Stomach (tissue), 8 donors: ENCODE measurements at regions not wholly inside any gene's neighbourhood (a gene's known extent, or its start where the extent isn't known, plus 50 kb on each side); places are given as distances from the start of the nearest gene placed in this dataset.

Experiments
- DNase-seq, 2 donors: peaks; one replicate each; pipeline versions ENCODE4 v3.0.0 to v3.0.0-alpha.2; 2013 to 2019
- H3K27ac ChIP-seq, 5 donors: fragments of 200-600 bp in 4 of 5; sonication (generic) in 4 of 5; one replicate each; pipeline ENCODE4 v1.5.1; 2013 to 2019; ENCODE audit warnings: mild to moderate bottlenecking in 1 of 5, moderate library complexity in 1 of 5
- H3K27me3 ChIP-seq, 3 donors: fragments of 200-600 bp; sonication (generic); one replicate each; pipeline ENCODE4 v1.5.1; 2017 to 2019; ENCODE audit warnings: mixed run types in 1 of 3
- H3K36me3 ChIP-seq, 4 donors: fragments of 200-600 bp; sonication (generic); 1 replicate in 3 of 4; 2 replicates in 1 of 4; pipeline ENCODE4 v1.5.1; 2016 to 2019
- H3K4me1 ChIP-seq, 4 donors: fragments of 200-600 bp; sonication (generic); one replicate each; pipeline ENCODE4 v1.5.1; 2016 to 2019
- H3K4me3 ChIP-seq, 4 donors: fragments of 200-600 bp; sonication (generic) in 3 of 4; one replicate each; pipeline ENCODE4 v1.5.1; 2016 to 2019; ENCODE audit warnings: mild to moderate bottlenecking in 1 of 4
- H3K9me3 ChIP-seq, 4 donors: fragments of 200-600 bp; sonication (generic); one replicate each; pipeline ENCODE4 v1.5.1; 2016 to 2019
- CTCF ChIP-seq, 7 experiments: fragments of 450-650 bp in 4 of 7; fragments of 200-600 bp in 3 of 7; sonication (generic) in 3 of 7; IDR thresholded peaks; one replicate each; pipeline ENCODE4 v1.5.1; 2016 to 2019; ENCODE audit warnings: antibody characterized with exemption in 7 of 7, control low read depth in 2 of 7, mild to moderate bottlenecking in 1 of 7
- EP300 ChIP-seq: sonication (generic); formaldehyde crosslinking; IDR thresholded peaks from one replicate; pipeline ENCODE4 v1.6.1; 2017; ENCODE audit warnings: antibody characterized with exemption
- POLR2A ChIP-seq, 4 donors: fragments of 450-650 bp; IDR thresholded peaks; one replicate each; pipeline ENCODE4 v1.6.1; 2016; ENCODE audit warnings: antibody characterized with exemption in 4 of 4, control low read depth in 2 of 4, mild to moderate bottlenecking in 1 of 4, moderate library complexity in 1 of 4
- POLR2AphosphoS5 ChIP-seq, 3 donors: sonication (generic); formaldehyde crosslinking; IDR thresholded peaks; one replicate each; pipeline ENCODE4 v1.6.1; 2016; ENCODE audit warnings: antibody characterized with exemption in 3 of 3
- WGBS, 5 donors: extraction: QIAGEN DNeasy Blood & Tissue Kit in 3 of 5; methylation state at CpG; one replicate each; pipeline versions ENCODE4 v1.1.5 to v1.1.7; 2013 to 2018; 5-methylcytosine and 5-hydroxymethylcytosine counted together
- intact Hi-C: fragments of 100-400 bp; cut with DNase I; formaldehyde crosslinking; loops from one replicate; pipeline ENCODE4 v1.15.1; 2023; ENCODE audit warnings: low total_unique reads
- donor health status: healthy with polysubstance abuse.
- donor health status: Bipolar disorder and iron deficiency.
- donor health status: healthy.

- intact Hi-C loops = no loop called here
- Histone ChIP-seq H3K9me3 (no peaks in the 10 kb centered on the region), H3K4me3 (no peak overlapping the region), H3K4me1 (peaks cover 0 to 12% (median 4%) of the 10 kb centered on the region in 4 donors), H3K27ac (no peak overlapping the region), H3K36me3 (no peaks in the 10 kb centered on the region), H3K27me3 (no peaks in the 10 kb centered on the region)
- no peak for DNase-seq
- WGBS, 5 donors = 73 to 90% (median 86%) methylated on average over 3 of the region's 3 CpGs
- TF ChIP-seq POLR2AphosphoS5 (IDR thresholded peaks at IDR 0.05) (no peak), EP300 (no peak), POLR2A (IDR thresholded peaks at IDR 0.05) (no peak), CTCF (IDR thresholded peaks at IDR 0.05) (no peak)
Observed at GRCh38 chr5:68592351-68592750, 376.8 kb downstream of the PIK3R1 start.

- no peaks in the 10 kb centered on the region for H3K9me3 ChIP-seq
- no peak overlapping the region for H3K27ac ChIP-seq
- H3K36me3 ChIP-seq = no peaks in the 10 kb centered on the region
- peaks cover 0 to 12% (median 4%) of the 10 kb centered on the region in 4 donors for H3K4me1 ChIP-seq
- no peak for TF ChIP-seq POLR2A (IDR thresholded peaks at IDR 0.05)
- 24 to 48% (median 32%) methylated on average over 5 of the region's 5 CpGs for WGBS, 5 donors
- intact Hi-C loops = no loop called here
- H3K27me3 ChIP-seq = no peaks in the 10 kb centered on the region
- DNase-seq = peak; percentile 17 to 60
- no peak overlapping the region for H3K4me3 ChIP-seq
Observed at GRCh38 chr5:68593211-68593671, 377.7 kb downstream of the PIK3R1 start.

- DNase-seq = no peak
- TF ChIP-seq CTCF (IDR thresholded peaks at IDR 0.05) (no peak), POLR2AphosphoS5 (IDR thresholded peaks at IDR 0.05) (no peak), POLR2A (IDR thresholded peaks at IDR 0.05) (no peak), EP300 (no peak)
- peaks cover 0 to 31% (median 18%) of the 10 kb centered on the region in 4 donors for H3K9me3 ChIP-seq
- no peaks in the 10 kb centered on the region for H3K4me1 ChIP-seq
- no peak overlapping the region for H3K27ac ChIP-seq
- H3K4me3 ChIP-seq = no peak overlapping the region
- no peaks in the 10 kb centered on the region for H3K27me3 ChIP-seq
- H3K36me3 ChIP-seq = no peaks in the 10 kb centered on the region
- intact Hi-C loops = no loop called here
- 78 to 93% (median 91%) methylated on average over 1 of the region's 1 CpG for WGBS, 5 donors
Observed at GRCh38 chr5:68612972-68613371, 397.4 kb downstream of the PIK3R1 start.

GRCh38 chr5:68618501-68618900 is 402.9 kb downstream of the PIK3R1 start:
- Histone ChIP-seq H3K9me3 (peaks cover 0 to 5% (median 0%) of the 10 kb centered on the region in 4 donors), H3K4me1 (no peaks in the 10 kb centered on the region), H3K27me3 (no peaks in the 10 kb centered on the region), H3K36me3 (no peaks in the 10 kb centered on the region), H3K4me3 (no peak overlapping the region), H3K27ac (no peak overlapping the region)
- 86 to 91% (median 89%) methylated on average over 2 of the region's 2 CpGs for WGBS, 5 donors
- intact Hi-C loops = no loop called here
- DNase-seq = no peak
- TF ChIP-seq EP300 = no peak
- no peak for TF ChIP-seq POLR2AphosphoS5 (IDR thresholded peaks at IDR 0.05)
- no peak for TF ChIP-seq POLR2A (IDR thresholded peaks at IDR 0.05)
- TF ChIP-seq CTCF (IDR thresholded peaks at IDR 0.05) = no peak

- 89 to 97% (median 94%) methylated on average over 7 of the region's 7 CpGs for WGBS, 5 donors
- Histone ChIP-seq H3K4me1 (no peaks in the 10 kb centered on the region), H3K9me3 (no peaks in the 10 kb centered on the region), H3K27ac (no peak overlapping the region), H3K36me3 (no peaks in the 10 kb centered on the region), H3K27me3 (no peaks in the 10 kb centered on the region), H3K4me3 (no peak overlapping the region)
- DNase-seq = no peak
- intact Hi-C loops = no loop called here
- TF ChIP-seq POLR2AphosphoS5 (IDR thresholded peaks at IDR 0.05) (no peak), EP300 (no peak), CTCF (IDR thresholded peaks at IDR 0.05) (no peak), POLR2A (IDR thresholded peaks at IDR 0.05) (no peak)
Observed at GRCh38 chr5:68627001-68627400, 411.4 kb downstream of the PIK3R1 start.
